Karpas-422 (cell line): ENCODE measurements at regions not wholly inside any gene's neighbourhood (a gene's known extent, or its start where the extent isn't known, plus 50 kb on each side); places are given as distances from the start of the nearest gene placed in this dataset.

Experiments
- DNase-seq: peaks from one replicate; pipeline ENCODE4 v3.0.0-alpha.2; 2015
- H2AFZ ChIP-seq: fragments of 200-600 bp; sonication (generic); 2 replicates; pipeline ENCODE4 v1.6.1; 2014; ENCODE audit warnings: antibody characterized with exemption, low read length, mixed read lengths
- H3K27ac ChIP-seq: fragments of 200-600 bp; sonication (generic); 2 replicates; pipeline ENCODE4 v1.5.1; 2014; ENCODE audit warnings: mild to moderate bottlenecking, low read length, moderate library complexity
- H3K27me3 ChIP-seq: fragments of 200-600 bp; sonication (generic); 2 replicates; pipeline ENCODE4 v1.6.1; 2014; ENCODE audit warnings: low read length, mixed read lengths
- H3K36me3 ChIP-seq: fragments of 200-600 bp; sonication (generic); 2 replicates; pipeline ENCODE4 v1.6.1; 2014; ENCODE audit warnings: low read length, mixed read lengths; ENCODE audit not compliant: insufficient read depth
- H3K4me1 ChIP-seq: fragments of 200-600 bp; sonication (generic); 2 replicates; pipeline ENCODE4 v1.6.1; 2014; ENCODE audit warnings: mild to moderate bottlenecking, low read length, mixed read lengths
- H3K4me2 ChIP-seq: fragments of 200-600 bp; sonication (generic); 2 replicates; pipeline ENCODE4 v1.6.1; 2014; ENCODE audit warnings: low read length, low read depth, mild to moderate bottlenecking; ENCODE audit not compliant: poor library complexity, severe bottlenecking
- H3K4me3 ChIP-seq: fragments of 200-600 bp; sonication (generic); 2 replicates; pipeline ENCODE4 v1.5.1; 2014; ENCODE audit warnings: mild to moderate bottlenecking, antibody characterized with exemption, low read length, mixed read lengths
- H3K79me2 ChIP-seq: fragments of 200-600 bp; sonication (generic); 2 replicates; pipeline ENCODE4 v1.6.1; 2014; ENCODE audit warnings: mild to moderate bottlenecking, low read length, mixed read lengths
- H3K9ac ChIP-seq: fragments of 200-600 bp; sonication (generic); 2 replicates; pipeline ENCODE4 v1.6.0; 2014; ENCODE audit warnings: low read length
- H3K9me2 ChIP-seq: fragments of 200-600 bp; sonication (generic), shearing (Covaris generic); replicated peaks from 2 replicates; pipeline ENCODE4 v1.6.0; 2014; ENCODE audit warnings: mild to moderate bottlenecking, low read length, moderate library complexity; ENCODE audit not compliant: insufficient read depth
- H3K9me3 ChIP-seq: fragments of 300-700, 200-600 bp; sonication (generic); 2 replicates; pipeline ENCODE4 v1.6.1; 2014; ENCODE audit warnings: low read length, mixed read lengths
- H4K20me1 ChIP-seq: fragments of 200-600 bp; sonication (generic); 2 replicates; pipeline ENCODE4 v1.6.1; 2014; ENCODE audit warnings: mild to moderate bottlenecking, antibody characterized with exemption, low read length, low read depth; ENCODE audit not compliant: insufficient read depth

DNA sequence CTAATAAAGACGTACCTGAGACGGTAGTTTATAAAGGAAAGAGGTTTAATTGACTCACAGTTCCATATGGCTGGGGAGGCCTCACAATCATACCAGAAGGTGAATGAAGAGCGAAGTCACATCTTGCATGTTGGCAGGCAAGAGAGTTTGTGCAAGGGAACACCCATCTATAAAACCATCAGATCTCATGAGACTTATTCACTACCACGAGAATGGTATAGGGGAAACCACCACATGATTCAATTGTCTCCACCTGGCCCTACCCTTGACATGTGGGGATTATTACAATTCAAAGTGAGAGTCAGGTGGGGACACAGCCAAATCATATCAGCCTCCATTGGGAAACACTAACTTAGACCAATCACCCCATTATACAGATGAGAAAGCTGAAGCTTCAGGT is 81.4 kb downstream of the SKA1 start:
- Histone ChIP-seq H4K20me1 (no peaks in the 10 kb centered on the region), H3K9me2 (no peaks in the 10 kb centered on the region), H3K9ac (no peak overlapping the region), H3K4me1 (peaks cover 3% of the 10 kb centered on the region; the same call in 1 of the 2 replicates), H3K27me3 (no peaks in the 10 kb centered on the region; the same call in 1 of the 2 replicates), H3K4me3 (no peak overlapping the region), H2AFZ (no peak overlapping the region), H3K9me3 (no peaks in the 10 kb centered on the region), H3K79me2 (no peaks in the 10 kb centered on the region), H3K36me3 (no peaks in the 10 kb centered on the region), H3K4me2 (no peak overlapping the region), H3K27ac (no peak overlapping the region)
- DNase-seq = no peak

- H3K27me3 ChIP-seq = no peaks in the 10 kb centered on the region; the same call in 1 of the 2 replicates
- H3K79me2 ChIP-seq = no peaks in the 10 kb centered on the region
- H2AFZ ChIP-seq = no peak overlapping the region
- no peak overlapping the region for H3K9ac ChIP-seq
- DNase-seq = no peak
- H3K4me1 ChIP-seq = peaks cover 3% of the 10 kb centered on the region; the same call in 1 of the 2 replicates
- no peaks in the 10 kb centered on the region for H4K20me1 ChIP-seq
- no peaks in the 10 kb centered on the region for H3K9me2 ChIP-seq
- no peak overlapping the region for H3K4me2 ChIP-seq
- H3K9me3 ChIP-seq = no peaks in the 10 kb centered on the region
- H3K4me3 ChIP-seq = no peak overlapping the region
- H3K36me3 ChIP-seq = no peaks in the 10 kb centered on the region
- no peak overlapping the region for H3K27ac ChIP-seq
Observed at GRCh38 chr18:50457639-50458038, 82.8 kb downstream of the SKA1 start.

- H3K9me3 ChIP-seq = no peaks in the 10 kb centered on the region
- no peak overlapping the region for H3K4me3 ChIP-seq
- H2AFZ ChIP-seq = no peak overlapping the region
- no peak for DNase-seq
- no peaks in the 10 kb centered on the region for H4K20me1 ChIP-seq
- H3K36me3 ChIP-seq = no peaks in the 10 kb centered on the region
- H3K4me1 ChIP-seq = peaks cover 3% of the 10 kb centered on the region; the same call in 1 of the 2 replicates
- no peak overlapping the region for H3K9ac ChIP-seq
- no peaks in the 10 kb centered on the region for H3K9me2 ChIP-seq
- no peaks in the 10 kb centered on the region; the same call in 1 of the 2 replicates for H3K27me3 ChIP-seq
- H3K4me2 ChIP-seq = no peak overlapping the region
- H3K27ac ChIP-seq = no peak overlapping the region
- no peaks in the 10 kb centered on the region for H3K79me2 ChIP-seq
Observed at GRCh38 chr18:50458366-50458765, 83.5 kb downstream of the SKA1 start.

DNA sequence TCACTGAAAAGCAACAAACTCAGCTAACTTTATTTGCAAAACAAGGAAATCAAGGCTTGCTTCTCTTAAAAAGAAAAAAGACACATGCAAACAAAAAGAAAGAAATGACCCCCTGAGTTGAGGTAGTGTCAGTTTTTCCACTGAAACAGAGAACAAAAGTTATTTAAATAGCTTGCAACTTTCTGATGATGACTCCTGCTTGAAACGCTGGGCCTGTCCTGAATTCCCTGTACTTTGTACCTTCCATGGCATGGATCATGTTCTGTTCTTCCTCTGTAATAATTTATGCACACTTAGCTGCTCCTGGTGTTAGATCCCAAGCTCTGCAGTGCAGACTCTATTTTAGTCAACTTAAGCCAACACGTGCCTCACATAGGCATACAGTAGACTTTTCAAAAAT is 84.0 kb downstream of the SKA1 start:
- Histone ChIP-seq H4K20me1 (no peaks in the 10 kb centered on the region), H3K79me2 (no peaks in the 10 kb centered on the region), H3K9ac (no peak overlapping the region), H3K4me2 (no peak overlapping the region), H3K9me2 (no peaks in the 10 kb centered on the region), H3K4me3 (no peak overlapping the region), H3K4me1 (peaks cover 3% of the 10 kb centered on the region; the same call in 1 of the 2 replicates), H3K36me3 (no peaks in the 10 kb centered on the region), H3K27ac (no peak overlapping the region), H3K27me3 (no peaks in the 10 kb centered on the region; the same call in 1 of the 2 replicates), H3K9me3 (no peaks in the 10 kb centered on the region), H2AFZ (no peak overlapping the region)
- DNase-seq = no peak

- Histone ChIP-seq H3K4me3 (no peak overlapping the region), H3K9ac (no peak overlapping the region), H4K20me1 (no peaks in the 10 kb centered on the region), H3K9me3 (no peaks in the 10 kb centered on the region), H3K27me3 (no peaks in the 10 kb centered on the region; the same call in 1 of the 2 replicates), H3K4me1 (no peaks in the 10 kb centered on the region), H3K9me2 (no peaks in the 10 kb centered on the region), H2AFZ (no peak overlapping the region), H3K4me2 (no peak overlapping the region), H3K27ac (no peak overlapping the region), H3K36me3 (no peaks in the 10 kb centered on the region), H3K79me2 (no peaks in the 10 kb centered on the region)
- DNase-seq = no peak
Observed at GRCh38 chr18:50460062-50460461, 85.2 kb downstream of the SKA1 start.

- Histone ChIP-seq H2AFZ (no peak overlapping the region), H3K27me3 (no peaks in the 10 kb centered on the region; the same call in 1 of the 2 replicates), H3K9ac (no peak overlapping the region), H3K4me2 (no peak overlapping the region), H3K4me3 (no peak overlapping the region), H3K4me1 (no peaks in the 10 kb centered on the region), H3K27ac (no peak overlapping the region), H4K20me1 (no peaks in the 10 kb centered on the region), H3K79me2 (no peaks in the 10 kb centered on the region), H3K9me3 (no peaks in the 10 kb centered on the region), H3K9me2 (no peaks in the 10 kb centered on the region), H3K36me3 (no peaks in the 10 kb centered on the region)
- no peak for DNase-seq
Observed at GRCh38 chr18:50460716-50461115, 85.9 kb downstream of the SKA1 start.

DNA sequence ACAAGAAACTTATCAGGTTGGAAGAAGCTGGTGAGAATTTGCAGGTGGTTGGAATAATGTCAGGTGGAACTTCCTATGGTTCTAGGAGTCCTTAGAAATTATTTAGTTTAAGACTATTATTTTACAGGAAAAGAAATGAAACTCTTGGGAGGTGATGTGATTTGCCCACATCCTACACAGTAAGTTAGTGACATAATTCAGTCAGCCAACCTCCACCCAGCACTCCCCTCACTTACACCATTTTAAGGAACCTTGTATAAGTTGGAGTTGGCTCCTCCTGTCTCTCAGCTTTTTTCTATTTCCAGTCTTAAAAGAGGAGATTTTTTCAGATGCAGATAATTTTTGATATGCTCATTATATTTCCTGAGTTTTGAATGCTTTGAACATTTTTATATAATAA is 86.4 kb downstream of the SKA1 start:
- no peaks in the 10 kb centered on the region for H4K20me1 ChIP-seq
- no peaks in the 10 kb centered on the region; the same call in 1 of the 2 replicates for H3K27me3 ChIP-seq
- H3K4me2 ChIP-seq = no peak overlapping the region
- no peak overlapping the region for H3K4me3 ChIP-seq
- H3K27ac ChIP-seq = no peak overlapping the region
- H3K36me3 ChIP-seq = no peaks in the 10 kb centered on the region
- H3K4me1 ChIP-seq = no peaks in the 10 kb centered on the region
- H3K79me2 ChIP-seq = no peaks in the 10 kb centered on the region
- H3K9me2 ChIP-seq = no peaks in the 10 kb centered on the region
- no peak overlapping the region for H3K9ac ChIP-seq
- no peak overlapping the region for H2AFZ ChIP-seq
- no peak for DNase-seq
- no peaks in the 10 kb centered on the region for H3K9me3 ChIP-seq

DNA sequence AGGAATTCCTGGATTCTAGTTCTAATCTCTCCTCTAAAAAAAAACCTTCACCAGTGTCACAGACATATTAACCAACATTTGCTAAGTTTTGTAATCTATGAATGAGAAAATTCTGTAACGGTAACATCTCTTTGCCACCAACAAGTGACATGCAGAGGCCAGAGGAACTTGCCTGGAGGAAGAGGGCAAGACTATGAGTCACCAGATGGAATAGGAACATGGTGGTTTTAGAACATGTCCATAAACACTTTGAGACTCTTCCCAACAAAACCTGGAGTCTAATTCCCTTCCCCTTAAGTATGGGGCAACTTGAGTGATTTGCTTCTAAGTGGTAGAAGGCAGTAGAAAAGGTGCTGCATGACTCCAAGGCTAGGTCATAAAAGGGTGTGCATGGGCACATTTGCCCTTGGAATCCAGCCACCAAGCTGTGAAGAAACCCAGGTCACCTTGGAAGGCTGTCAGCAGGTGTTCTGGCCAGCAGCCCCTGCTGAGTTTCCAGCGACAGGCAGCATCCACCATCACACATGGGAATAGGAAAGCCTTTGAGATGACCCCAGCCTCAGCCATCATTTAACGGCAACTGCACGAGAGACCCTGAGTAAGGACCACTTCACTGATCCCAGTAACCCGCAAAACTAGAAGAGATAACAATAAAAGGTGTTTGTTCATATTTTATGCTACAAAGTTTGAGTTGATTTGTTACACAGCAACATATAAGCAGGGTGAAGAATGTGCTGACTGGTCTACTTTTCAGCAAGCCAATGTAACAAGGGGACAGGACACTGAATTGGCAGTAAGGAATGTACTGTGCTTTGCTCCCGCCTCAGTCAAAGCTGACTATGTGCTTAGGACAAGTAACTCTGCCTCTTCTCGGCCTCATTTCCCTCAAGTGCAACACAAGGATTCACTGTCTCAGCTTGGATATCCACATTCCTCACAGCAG is 90.6 kb downstream of the SKA1 start:
- no peak overlapping the region for H3K27ac ChIP-seq
- H3K79me2 ChIP-seq = no peaks in the 10 kb centered on the region
- H3K9me2 ChIP-seq = no peaks in the 10 kb centered on the region
- no peak overlapping the region for H3K9ac ChIP-seq
- H3K4me1 ChIP-seq = no peaks in the 10 kb centered on the region
- DNase-seq = no peak
- H2AFZ ChIP-seq = no peak overlapping the region
- H3K4me2 ChIP-seq = no peak overlapping the region
- no peaks in the 10 kb centered on the region for H3K36me3 ChIP-seq
- 0 out of 2 replicates have a peak, but pooled peaks cover 2% of the 10 kb centered on the region for H3K27me3 ChIP-seq
- H3K9me3 ChIP-seq = no peaks in the 10 kb centered on the region
- H4K20me1 ChIP-seq = no peaks in the 10 kb centered on the region
- H3K4me3 ChIP-seq = no peak overlapping the region
